B cell (primary cell): ENCODE measurements at regions not wholly inside any gene's neighbourhood (a gene's known extent, or its start where the extent isn't known, plus 50 kb on each side); places are given as distances from the start of the nearest gene placed in this dataset.

Experiments
- ATAC-seq: fragments of 200-7000 bp; cut with Tn5 transposase; one replicate; pipeline ENCODE4 v1.10.0; 2021; ENCODE audit warnings: low read depth, mild to moderate bottlenecking, moderate number of reproducible peaks, moderate library complexity
- CTCF ChIA-PET: fragments of 350-600 bp; sonication (Branson Sonifier 250); formaldehyde crosslinking; loops from one replicate; lab custom pipeline; 2021; ENCODE audit warnings: antibody characterized with exemption, inconsistent platforms; lab: Charles Lee
- POLR2A ChIA-PET: fragments of 350-600 bp; sonication (Branson Sonifier 250); formaldehyde crosslinking; loops from one replicate; lab custom pipeline; 2021; ENCODE audit warnings: antibody characterized with exemption; lab: Charles Lee
- DNase-seq: peaks from one replicate; pipeline ENCODE4 v3.0.0; 2013
- H2AFZ ChIP-seq: 2 replicates; pipeline ENCODE4 v1.6.1; 2012; ENCODE audit warnings: mild to moderate bottlenecking, low read depth, low read length; ENCODE audit not compliant: insufficient read depth, poor library complexity, severe bottlenecking
- H3K27ac ChIP-seq, 2 donors: 1 replicate in 1 of 2; 2 replicates in 1 of 2; pipeline ENCODE4 v1.5.1; 2012 to 2013; ENCODE audit warnings: low read length in 2 of 2, mild to moderate bottlenecking in 2 of 2, moderate library complexity in 1 of 2
- H3K27me3 ChIP-seq, 4 experiments: fragments of 200-600 bp in 1 of 4; sonication (generic) in 1 of 4; replicated peaks in 1 of 4; 1 replicate in 2 of 4; 2 replicates in 2 of 4; pipeline versions ENCODE4 v1.6.1 to v1.7.0; 2013 to 2016; ENCODE audit warnings: low read length in 3 of 4, mild to moderate bottlenecking in 2 of 4, mixed read lengths in 1 of 4, moderate library complexity in 1 of 4; ENCODE audit not compliant: insufficient read depth in 4 of 4, control insufficient read depth in 3 of 4; ENCODE audit errors: control extremely low read depth in 1 of 4
- H3K36me3 ChIP-seq, 2 experiments: replicated peaks in 1 of 2; 1 replicate in 1 of 2; 2 replicates in 1 of 2; pipeline versions ENCODE4 v1.6.1 to v1.7.1; 2013; ENCODE audit warnings: low read length in 1 of 2; ENCODE audit not compliant: insufficient read depth in 2 of 2, control insufficient read depth in 1 of 2; ENCODE audit errors: control extremely low read depth in 1 of 2, extremely low read depth in 1 of 2
- H3K4me1 ChIP-seq, 2 donors: fragments of 200-600 bp in 1 of 2; sonication (generic) in 1 of 2; 1 replicate in 1 of 2; 2 replicates in 1 of 2; pipeline versions ENCODE4 v1.5.1 to v1.6.1; 2013 to 2017; ENCODE audit warnings: low read length in 2 of 2; ENCODE audit not compliant: control insufficient read depth in 2 of 2, insufficient read depth in 2 of 2
- H3K4me2 ChIP-seq: replicated peaks from 2 replicates; pipeline ENCODE3; 2012; ENCODE audit warnings: mild to moderate bottlenecking, low read depth, low read length; ENCODE audit not compliant: poor library complexity, severe bottlenecking
- H3K4me3 ChIP-seq, 5 experiments: fragments of 200-600 bp in 1 of 5; sonication (generic) in 1 of 5; 1 replicate in 3 of 5; 2 replicates in 2 of 5; pipeline versions ENCODE4 v1.5.1 to v1.7.0; 2011 to 2016; ENCODE audit warnings: low read length in 4 of 5, mild to moderate bottlenecking in 4 of 5, low read depth in 2 of 5, control low read depth in 1 of 5, moderate library complexity in 1 of 5; ENCODE audit not compliant: insufficient read depth in 1 of 5; ENCODE audit errors: control extremely low read depth in 1 of 5, extremely low read depth in 1 of 5
- H3K79me2 ChIP-seq: fragments of 200-600 bp; sonication (generic); one replicate; pipeline ENCODE4 v1.6.0; 2016; ENCODE audit warnings: low read length; ENCODE audit not compliant: control insufficient read depth, insufficient read depth
- H3K9ac ChIP-seq: fragments of 200-600 bp; sonication (generic); 2 replicates; pipeline ENCODE4 v1.6.1; 2017; ENCODE audit warnings: mild to moderate bottlenecking, low read length, moderate library complexity
- H3K9me3 ChIP-seq, 3 donors: one replicate each; pipeline versions ENCODE4 v1.6.1 to v1.7.1; 2013; ENCODE audit warnings: low read length in 2 of 3; ENCODE audit not compliant: control insufficient read depth in 2 of 3, insufficient read depth in 1 of 3; ENCODE audit errors: control extremely low read depth in 1 of 3
- H4K20me1 ChIP-seq: 2 replicates; pipeline ENCODE4 v1.6.0; 2012; ENCODE audit warnings: mild to moderate bottlenecking, low read length; ENCODE audit not compliant: insufficient read depth, control insufficient read depth, poor library complexity, severe bottlenecking
- H3K27ac Mint-ChIP-seq: one replicate; pipeline ENCODE4 v1.8.0; 2021; ENCODE audit warnings: mixed read lengths
- H3K27me3 Mint-ChIP-seq: one replicate; pipeline ENCODE4 v1.8.0; 2021; ENCODE audit warnings: mixed read lengths
- H3K4me1 Mint-ChIP-seq: one replicate; pipeline ENCODE4 v1.8.0; 2021; ENCODE audit warnings: mixed read lengths
- H3K4me3 Mint-ChIP-seq: one replicate; pipeline ENCODE4 v1.8.0; 2021; ENCODE audit warnings: mixed read lengths
- H3K9me3 Mint-ChIP-seq: one replicate; pipeline ENCODE4 v1.8.0; 2022; ENCODE audit warnings: mixed read lengths; ENCODE audit not compliant: insufficient read depth
- EZH2 ChIP-seq: IDR thresholded peaks from 2 replicates; pipeline ENCODE4 v1.6.1; 2012; ENCODE audit warnings: borderline replicate concordance, low read depth, mild to moderate bottlenecking, moderate library complexity, low read length; ENCODE audit not compliant: insufficient read depth, poor library complexity, severe bottlenecking
- WGBS: methylation state at CpG from one replicate; pipeline ENCODE4 v1.1.5; 2013; ENCODE audit warnings: missing lambda C conversion rate; ENCODE audit not compliant: insufficient coverage; 5-methylcytosine and 5-hydroxymethylcytosine counted together
- intact Hi-C: fragments of 100-400 bp; cut with micrococcal nuclease; formaldehyde crosslinking; loops from one replicate; pipeline ENCODE4 v1.10.0; 2022
- TF ChIP-seq, protein P1 (sequence below): fragments of 200-600 bp; IDR thresholded peaks from one replicate; pipeline ENCODE4 v1.8.0; 2022; ENCODE audit warnings: antibody characterized with exemption, mild to moderate bottlenecking

DNA sequence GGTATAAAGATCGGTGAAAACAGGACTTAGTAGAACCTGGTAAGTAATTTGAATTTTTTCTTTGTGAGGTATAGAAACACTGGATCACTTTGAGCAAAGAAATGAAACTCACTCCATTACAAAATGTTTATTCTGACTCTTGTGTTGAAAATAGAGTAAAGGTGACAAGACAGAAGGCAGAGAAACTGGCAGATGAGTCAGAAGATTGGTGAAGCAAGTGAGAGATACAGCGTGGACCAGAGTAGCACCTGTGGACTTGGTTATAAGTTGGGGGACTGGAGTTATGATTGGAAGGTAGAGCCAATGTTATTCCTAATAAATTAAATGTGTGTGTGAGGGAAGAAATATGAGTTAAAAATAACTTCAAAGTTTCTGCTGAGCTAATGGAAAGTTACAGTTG is 620.9 kb downstream of the ZWINT start:
- Histone ChIP-seq H3K9ac (no peak overlapping the region), H3K4me2 (no peak overlapping the region), H3K36me3 (no peaks in the 10 kb centered on the region), H3K4me1 (no peaks in the 10 kb centered on the region), H3K79me2 (no peaks in the 10 kb centered on the region), H3K27ac (no peak overlapping the region), H3K9me3 (no peaks in the 10 kb centered on the region), H3K4me3 (no peak overlapping the region), H2AFZ (no peak overlapping the region), H3K27me3 (no peaks in the 10 kb centered on the region), H4K20me1 (no peaks in the 10 kb centered on the region)
- no peaks in the 10 kb centered on the region for H3K9me3 Mint-ChIP-seq
- ChIA-PET POLR2A (no interaction called here), CTCF (no interaction called here)
- TF ChIP-seq EZH2, result no peak
- TF ChIP-seq, protein P1, sequence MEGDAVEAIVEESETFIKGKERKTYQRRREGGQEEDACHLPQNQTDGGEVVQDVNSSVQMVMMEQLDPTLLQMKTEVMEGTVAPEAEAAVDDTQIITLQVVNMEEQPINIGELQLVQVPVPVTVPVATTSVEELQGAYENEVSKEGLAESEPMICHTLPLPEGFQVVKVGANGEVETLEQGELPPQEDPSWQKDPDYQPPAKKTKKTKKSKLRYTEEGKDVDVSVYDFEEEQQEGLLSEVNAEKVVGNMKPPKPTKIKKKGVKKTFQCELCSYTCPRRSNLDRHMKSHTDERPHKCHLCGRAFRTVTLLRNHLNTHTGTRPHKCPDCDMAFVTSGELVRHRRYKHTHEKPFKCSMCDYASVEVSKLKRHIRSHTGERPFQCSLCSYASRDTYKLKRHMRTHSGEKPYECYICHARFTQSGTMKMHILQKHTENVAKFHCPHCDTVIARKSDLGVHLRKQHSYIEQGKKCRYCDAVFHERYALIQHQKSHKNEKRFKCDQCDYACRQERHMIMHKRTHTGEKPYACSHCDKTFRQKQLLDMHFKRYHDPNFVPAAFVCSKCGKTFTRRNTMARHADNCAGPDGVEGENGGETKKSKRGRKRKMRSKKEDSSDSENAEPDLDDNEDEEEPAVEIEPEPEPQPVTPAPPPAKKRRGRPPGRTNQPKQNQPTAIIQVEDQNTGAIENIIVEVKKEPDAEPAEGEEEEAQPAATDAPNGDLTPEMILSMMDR, result no peak
- DNase-seq (no peak), ATAC-seq (no peak)
- intact Hi-C loops, result no loop called here
- H3K4me1 Mint-ChIP-seq, result no peaks in the 10 kb centered on the region
- H3K27me3 Mint-ChIP-seq, result no peaks in the 10 kb centered on the region
- WGBS, result 77% methylated on average over 1 of the region's 2 CpGs
- no peak overlapping the region for H3K27ac Mint-ChIP-seq
- no peak overlapping the region for H3K4me3 Mint-ChIP-seq

DNA sequence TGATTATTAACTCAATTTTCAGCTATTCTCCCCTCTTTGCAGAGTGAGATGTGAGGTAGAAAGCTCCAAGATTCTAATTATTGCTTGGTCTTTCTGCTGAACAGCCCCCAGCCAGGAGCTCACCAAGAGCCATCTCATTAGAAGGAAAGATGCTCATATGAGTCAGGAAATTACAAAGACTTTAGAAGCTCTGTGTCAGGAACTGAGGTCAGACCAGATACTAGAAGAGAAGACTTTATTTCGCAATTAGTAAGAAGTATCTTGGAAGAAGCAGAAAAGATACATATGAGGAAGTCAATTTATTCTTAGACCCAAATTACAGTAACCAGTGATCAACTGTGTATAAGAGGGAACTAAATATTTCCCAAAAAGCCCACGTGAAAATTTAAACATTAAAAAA is 626.9 kb downstream of the ZWINT start:
- H3K4me3 Mint-ChIP-seq, result no peak overlapping the region
- Histone ChIP-seq H3K4me2 (no peak overlapping the region), H3K79me2 (no peaks in the 10 kb centered on the region), H2AFZ (no peak overlapping the region), H3K27me3 (no peaks in the 10 kb centered on the region), H3K4me3 (no peak overlapping the region), H3K9ac (no peak overlapping the region), H3K36me3 (no peaks in the 10 kb centered on the region), H4K20me1 (no peaks in the 10 kb centered on the region), H3K9me3 (no peaks in the 10 kb centered on the region), H3K27ac (no peak overlapping the region), H3K4me1 (no peaks in the 10 kb centered on the region)
- ATAC-seq (no peak), DNase-seq (no peak)
- H3K27ac Mint-ChIP-seq, result no peak overlapping the region
- ChIA-PET POLR2A (no interaction called here), CTCF (no interaction called here)
- intact Hi-C loops, result no loop called here
- no peaks in the 10 kb centered on the region for H3K4me1 Mint-ChIP-seq
- no CpG with 5 or more reads among the region's 2 CpGs for WGBS
- no peaks in the 10 kb centered on the region for H3K9me3 Mint-ChIP-seq
- no peak for TF ChIP-seq EZH2
- TF ChIP-seq, protein P1, result no peak
- H3K27me3 Mint-ChIP-seq, result no peaks in the 10 kb centered on the region
